G401.6 (cell line): ENCODE measurements at regions not wholly inside any gene's neighbourhood (a gene's known extent, or its start where the extent isn't known, plus 50 kb on each side); places are given as distances from the start of the nearest gene placed in this dataset.
"Not testable (repeated sequence)": the region's sequence is repeated elsewhere in the genome, so short reads cannot be mapped to it uniquely, and the experiment has no call there.

Experiments used
- FAIRE-seq: peaks from 2 replicates; lab custom pipeline; 2012; peaks lifted over from hg19 to GRCh38; lab: Jason Lieb, UNC

- peak; percentile 75 for FAIRE-seq
Measured at GRCh38 chr6:28838634-28839442, 84.9 kb downstream of the TRIM27 start.

DNA sequence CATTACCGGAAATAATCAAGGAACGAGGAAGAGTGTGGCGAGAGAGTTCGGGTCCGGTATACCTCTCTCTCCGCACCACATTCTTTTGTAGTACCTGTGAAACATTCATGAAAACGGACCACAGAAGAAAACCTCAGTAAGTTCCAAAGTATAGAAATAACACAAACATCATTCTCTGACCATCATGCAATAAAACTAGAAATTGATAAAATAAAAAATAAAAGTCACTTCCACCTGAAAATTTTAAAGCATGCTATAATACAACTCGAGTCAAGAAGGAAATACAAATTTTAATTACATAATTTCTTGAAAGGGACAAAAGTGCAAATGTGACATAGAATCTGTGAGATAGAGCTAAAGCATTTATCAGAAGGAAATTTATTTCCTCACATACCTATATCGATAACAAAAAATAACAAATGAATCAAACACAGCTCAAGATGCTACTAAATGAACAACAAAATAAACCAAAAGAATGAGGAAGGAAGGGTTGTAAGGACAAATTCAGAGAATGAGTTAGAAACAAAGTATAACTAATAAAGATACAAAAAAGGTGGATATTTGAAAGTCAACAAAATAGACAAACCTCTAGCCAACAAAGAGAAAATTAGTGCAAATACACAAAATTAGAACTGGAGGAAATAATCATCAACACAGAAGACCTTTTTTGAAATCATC is 84.2 kb downstream of the TRIM27 start:
- FAIRE-seq = no peak

DNA sequence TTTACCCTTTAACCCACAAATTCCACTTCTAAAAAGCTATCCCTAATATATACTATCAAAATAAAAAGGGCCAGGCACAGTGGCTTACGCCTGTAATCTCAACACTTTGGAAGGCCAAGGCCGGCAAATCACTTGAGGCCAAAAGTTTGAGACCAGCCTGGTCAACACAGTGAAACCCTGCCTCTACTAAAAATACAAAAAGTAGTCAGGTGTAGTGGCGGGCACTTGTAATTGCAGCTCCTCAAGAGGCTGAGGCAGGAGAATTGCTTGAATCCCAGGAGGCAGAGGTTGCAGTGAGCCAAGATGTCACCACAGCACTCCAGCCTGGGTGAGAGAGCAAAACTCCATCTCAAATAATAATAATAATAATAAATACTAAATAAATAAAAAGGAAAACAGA is 82.5 kb downstream of the TRIM27 start:
- peak; percentile 72 for FAIRE-seq

DNA sequence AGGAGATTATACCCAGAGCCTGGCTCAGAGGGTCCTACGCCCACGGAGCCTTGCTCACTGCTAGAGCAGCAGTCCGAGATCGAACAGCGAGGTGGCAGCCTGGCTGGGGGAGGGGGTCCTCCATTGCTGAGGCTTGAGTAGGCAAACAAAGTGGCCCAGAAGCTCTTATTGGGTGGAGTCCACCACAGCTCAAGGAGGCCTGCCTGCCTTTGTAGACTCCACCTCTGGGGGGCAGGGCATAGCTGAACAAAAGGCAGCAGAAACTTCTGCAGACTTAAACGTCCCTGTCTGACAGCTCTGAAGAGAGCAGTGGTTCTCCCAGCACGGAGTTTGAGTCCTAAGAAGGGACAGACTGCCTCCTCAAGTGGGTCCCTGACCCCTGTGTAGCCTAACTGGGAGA is 75.0 kb downstream of the TRIM27 start:
- FAIRE-seq = not testable (repeated sequence)
